ENCODE measurements at regions not wholly inside any gene's neighbourhood (a gene's known extent, or its start where the extent isn't known, plus 50 kb on each side); places are given as distances from the start of the nearest gene placed in this dataset.

GRCh38 chr2:176584333-176584732 is 315.1 kb downstream of the MTX2 start:
- H3K9me3 Mint-ChIP-seq: no peaks in the 10 kb centered on the region
- TF ChIP-seq CTCF (conservative IDR thresholded peaks at IDR 0.05): no peak
- H3K27ac Mint-ChIP-seq (ENCODE audit: unreplicated experiment): no peak overlapping the region
- peaks cover 17% of the 10 kb centered on the region for H3K4me1 Mint-ChIP-seq
- H3K4me3 Mint-ChIP-seq: no peak overlapping the region
- no peak for DNase-seq (ENCODE audit: low read depth, low spot score)
- H3K36me3 Mint-ChIP-seq (ENCODE audit: low read depth): no peaks in the 10 kb centered on the region
- H3K27me3 Mint-ChIP-seq (ENCODE audit: low read depth): peaks cover 38% of the 10 kb centered on the region

- TF ChIP-seq CTCF (conservative IDR thresholded peaks at IDR 0.05): no peak
- no peak overlapping the region for H3K27ac Mint-ChIP-seq (ENCODE audit: unreplicated experiment)
- no peaks in the 10 kb centered on the region for H3K9me3 Mint-ChIP-seq
- H3K4me3 Mint-ChIP-seq: no peak overlapping the region
- no peaks in the 10 kb centered on the region for H3K36me3 Mint-ChIP-seq (ENCODE audit: low read depth)
- H3K4me1 Mint-ChIP-seq: peaks cover 25% of the 10 kb centered on the region
- no peak for DNase-seq (ENCODE audit: low read depth, low spot score)
- peaks cover 39% of the 10 kb centered on the region for H3K27me3 Mint-ChIP-seq (ENCODE audit: low read depth)
Measured at GRCh38 chr2:176585291-176585690, 316.0 kb downstream of the MTX2 start.

GRCh38 chr2:176585791-176586190 is 316.5 kb downstream of the MTX2 start:
- H3K4me1 Mint-ChIP-seq: peaks cover 25% of the 10 kb centered on the region
- DNase-seq (ENCODE audit: low read depth, low spot score): no peak

GRCh38 chr2:176589287-176589686 is 320.0 kb downstream of the MTX2 start:
- H3K9me3 Mint-ChIP-seq: no peaks in the 10 kb centered on the region
- H3K4me3 Mint-ChIP-seq: no peak overlapping the region
- H3K27me3 Mint-ChIP-seq (ENCODE audit: low read depth): peaks cover 40% of the 10 kb centered on the region
- peaks cover 22% of the 10 kb centered on the region for H3K4me1 Mint-ChIP-seq
- DNase-seq (ENCODE audit: low read depth, low spot score): no peak
- H3K27ac Mint-ChIP-seq (ENCODE audit: unreplicated experiment): no peak overlapping the region
- no peaks in the 10 kb centered on the region for H3K36me3 Mint-ChIP-seq (ENCODE audit: low read depth)
- no peak for TF ChIP-seq CTCF (conservative IDR thresholded peaks at IDR 0.05)

More at GRCh38 chr2:176585791-176586190, 316.5 kb downstream of the MTX2 start:
- H3K27me3 Mint-ChIP-seq (ENCODE audit: low read depth): peaks cover 39% of the 10 kb centered on the region
- no peak for TF ChIP-seq CTCF (conservative IDR thresholded peaks at IDR 0.05)
- H3K36me3 Mint-ChIP-seq (ENCODE audit: low read depth): no peaks in the 10 kb centered on the region
- H3K9me3 Mint-ChIP-seq: no peaks in the 10 kb centered on the region
- no peak overlapping the region for H3K4me3 Mint-ChIP-seq
- no peak overlapping the region for H3K27ac Mint-ChIP-seq (ENCODE audit: unreplicated experiment)

- Mint-ChIP-seq H3K27ac (ENCODE audit: unreplicated experiment) (no peak overlapping the region), H3K4me3 (no peak overlapping the region), H3K4me1 (peaks cover 22% of the 10 kb centered on the region), H3K9me3 (no peaks in the 10 kb centered on the region), H3K27me3 (ENCODE audit: low read depth) (peaks cover 42% of the 10 kb centered on the region), H3K36me3 (ENCODE audit: low read depth) (no peaks in the 10 kb centered on the region)
- no peak for DNase-seq (ENCODE audit: low read depth, low spot score)
- no peak for TF ChIP-seq CTCF (conservative IDR thresholded peaks at IDR 0.05)
Measured at GRCh38 chr2:176589825-176590440, 320.7 kb downstream of the MTX2 start.

Measured in neural crest cell (in vitro differentiated cells).